ENCODE measurements at regions not wholly inside any gene's neighbourhood (a gene's known extent, or its start where the extent isn't known, plus 50 kb on each side); places are given as distances from the start of the nearest gene placed in this dataset.

GRCh38 chr5:81837667-81838306 lies 86.9 kb upstream of the SSBP2 start:
- H3K4me3 ChIP-seq (ENCODE audit: low read depth, low read length): no peak overlapping the region
- no peak for TF ChIP-seq CTCF (IDR thresholded peaks at IDR 0.05; ENCODE audit: low read depth, low read length, missing control alignments)
- in situ Hi-C loops (cut with HindIII; ENCODE audit: low sequenced_read_pairs): no loop called here
- no peak for DNase-seq (ENCODE audit: low read depth)

DNA sequence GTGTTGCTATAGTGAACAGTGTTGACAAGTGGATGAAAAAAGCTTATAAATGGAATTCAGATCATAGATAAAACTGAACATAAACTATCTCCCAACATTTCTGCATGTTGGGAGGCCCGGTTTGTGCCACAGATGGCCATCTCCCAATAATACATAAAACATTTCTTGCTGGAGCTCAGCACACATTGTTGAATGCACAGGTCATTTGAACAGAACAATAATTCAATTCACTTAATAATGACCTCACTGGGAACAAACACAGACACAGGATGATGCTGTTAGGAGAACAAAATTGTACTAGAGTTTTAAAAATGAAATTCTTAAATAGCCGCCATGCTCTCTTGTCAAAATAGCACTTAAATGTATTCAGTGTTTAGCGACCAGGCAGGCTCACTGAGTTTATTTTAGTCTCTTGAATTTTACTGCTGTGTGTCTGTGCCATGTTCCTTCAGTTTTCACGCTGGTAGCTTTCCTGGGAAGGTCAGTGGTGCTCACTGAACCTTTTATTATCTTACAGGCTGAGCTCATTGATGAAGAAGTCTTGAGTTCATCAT lies 85.0 kb upstream of the SSBP2 start:
- DNase-seq (ENCODE audit: low read depth): no peak
- TF ChIP-seq CTCF (IDR thresholded peaks at IDR 0.05; ENCODE audit: low read depth, low read length, missing control alignments): no peak
- in situ Hi-C loops (cut with HindIII; ENCODE audit: low sequenced_read_pairs): no loop called here
- H3K4me3 ChIP-seq (ENCODE audit: low read depth, low read length): no peak overlapping the region

DNA sequence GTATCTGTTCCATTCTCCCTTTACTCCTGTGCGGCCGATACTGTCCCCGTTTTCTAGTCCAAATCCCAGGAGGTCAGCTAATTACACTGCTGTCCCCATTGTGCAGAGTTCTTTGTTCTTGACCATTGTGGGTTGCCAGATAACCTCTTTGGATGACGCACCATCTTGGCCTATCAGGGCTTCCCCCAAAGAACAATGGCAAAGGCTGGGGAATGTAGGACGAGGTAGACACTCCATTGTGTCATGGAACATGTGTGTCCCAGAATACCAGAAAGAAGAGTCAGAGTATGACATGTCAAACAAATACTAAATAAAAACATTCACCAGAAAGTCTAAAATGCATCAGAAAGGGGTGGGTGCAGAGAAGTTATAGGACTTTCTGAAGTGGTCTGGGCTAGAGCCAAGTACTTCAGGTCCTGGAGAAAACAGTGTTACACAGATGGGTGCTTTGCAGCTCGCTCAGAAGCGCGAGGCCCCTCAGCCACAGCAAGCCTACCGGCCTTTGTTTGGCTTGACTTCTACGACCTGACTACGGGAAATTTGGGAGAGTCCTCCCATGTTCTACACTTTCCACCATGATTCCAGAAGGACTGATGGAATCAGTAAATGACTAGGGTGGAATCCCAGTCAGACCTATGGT lies 83.2 kb upstream of the SSBP2 start:
- DNase-seq (ENCODE audit: low read depth): no peak
- no peak overlapping the region for H3K4me3 ChIP-seq (ENCODE audit: low read depth, low read length)
- in situ Hi-C loops (cut with HindIII; ENCODE audit: low sequenced_read_pairs): no loop called here
- TF ChIP-seq CTCF (IDR thresholded peaks at IDR 0.05; ENCODE audit: low read depth, low read length, missing control alignments): no peak

DNA sequence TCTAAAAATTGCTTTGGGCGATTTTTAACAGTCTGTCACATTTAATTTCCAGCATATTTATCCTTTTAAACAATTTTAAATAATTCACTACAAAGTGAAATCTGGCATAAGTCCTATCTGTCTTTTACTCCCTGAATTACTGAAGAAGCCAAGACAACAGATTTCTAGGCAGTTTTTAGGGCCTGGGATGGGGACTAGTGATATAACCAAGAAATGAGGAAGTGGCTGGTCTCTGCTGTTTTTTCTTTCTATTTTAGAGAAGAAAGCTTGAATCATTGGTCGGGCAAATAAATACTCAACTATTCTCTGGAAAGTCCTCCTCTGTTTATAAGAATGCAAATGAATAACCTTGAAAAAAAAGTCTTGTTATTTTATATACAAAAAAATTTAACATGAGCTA lies 79.7 kb upstream of the SSBP2 start:
- TF ChIP-seq CTCF (IDR thresholded peaks at IDR 0.05; ENCODE audit: low read depth, low read length, missing control alignments): no peak
- DNase-seq (ENCODE audit: low read depth): no peak
- H3K4me3 ChIP-seq (ENCODE audit: low read depth, low read length): no peak overlapping the region
- in situ Hi-C loops (cut with HindIII; ENCODE audit: low sequenced_read_pairs): no loop called here

DNA sequence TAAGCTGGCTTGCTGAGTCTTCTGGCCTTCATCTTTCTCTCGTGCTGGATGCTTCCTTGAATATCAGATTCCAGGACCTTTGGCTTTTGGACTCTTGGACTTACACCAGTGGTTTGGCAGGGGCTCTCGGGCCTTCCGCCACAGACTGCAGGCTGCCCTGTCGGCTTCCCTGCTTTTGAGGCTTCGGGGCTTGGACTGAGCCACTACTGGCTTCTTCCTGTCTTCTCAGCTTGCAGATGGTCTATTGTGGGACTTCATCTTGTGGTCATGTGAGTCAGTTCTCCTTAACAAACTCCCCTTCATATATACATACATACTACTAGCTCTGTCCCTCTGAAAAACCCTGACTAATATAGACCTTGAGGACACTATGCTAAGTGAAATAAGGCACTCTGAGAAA lies 78.3 kb upstream of the SSBP2 start:
- in situ Hi-C loops (cut with HindIII; ENCODE audit: low sequenced_read_pairs): no loop called here
- DNase-seq (ENCODE audit: low read depth): no peak

GRCh38 chr5:81827500-81827899 lies 76.6 kb upstream of the SSBP2 start:
- no peak overlapping the region for H3K4me3 ChIP-seq (ENCODE audit: low read depth, low read length)
- no peak for DNase-seq (ENCODE audit: low read depth)
- in situ Hi-C loops (cut with HindIII; ENCODE audit: low sequenced_read_pairs): no loop called here
- no peak for TF ChIP-seq CTCF (IDR thresholded peaks at IDR 0.05; ENCODE audit: low read depth, low read length, missing control alignments)

More for the DNA sequence above, 78.3 kb upstream of the SSBP2 start:
- no peak for TF ChIP-seq CTCF (IDR thresholded peaks at IDR 0.05; ENCODE audit: low read depth, low read length, missing control alignments)
- H3K4me3 ChIP-seq (ENCODE audit: low read depth, low read length): no peak overlapping the region

Data from astrocyte of the cerebellum (primary cell).